ENCODE measurements at regions not wholly inside any gene's neighbourhood (a gene's known extent, or its start where the extent isn't known, plus 50 kb on each side); places are given as distances from the start of the nearest gene placed in this dataset.

DNA sequence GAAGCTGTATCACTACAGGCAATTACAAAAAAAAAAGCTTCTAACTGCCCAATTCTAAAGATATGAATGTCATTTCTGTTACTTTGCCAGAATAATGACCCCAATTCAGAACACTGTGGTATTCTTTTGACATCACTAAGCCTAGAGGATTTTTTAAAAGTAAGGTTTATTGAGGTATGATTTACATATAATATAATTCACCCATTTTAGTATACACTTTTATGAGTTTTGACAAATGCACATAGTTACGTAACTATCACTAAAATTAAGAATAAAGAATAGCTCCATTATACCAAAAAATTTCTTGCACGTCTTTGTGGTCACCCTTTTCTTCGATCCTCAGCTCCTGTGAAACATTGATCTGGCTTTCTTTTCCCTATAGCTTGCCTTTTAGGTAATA lies 74.0 kb upstream of the PLSCR5 start:
- ATAC-seq: no peak
- no peak for DNase-seq
- intact Hi-C loops (cut with DNase I): no loop called here
- TF ChIP-seq, protein P1, sequence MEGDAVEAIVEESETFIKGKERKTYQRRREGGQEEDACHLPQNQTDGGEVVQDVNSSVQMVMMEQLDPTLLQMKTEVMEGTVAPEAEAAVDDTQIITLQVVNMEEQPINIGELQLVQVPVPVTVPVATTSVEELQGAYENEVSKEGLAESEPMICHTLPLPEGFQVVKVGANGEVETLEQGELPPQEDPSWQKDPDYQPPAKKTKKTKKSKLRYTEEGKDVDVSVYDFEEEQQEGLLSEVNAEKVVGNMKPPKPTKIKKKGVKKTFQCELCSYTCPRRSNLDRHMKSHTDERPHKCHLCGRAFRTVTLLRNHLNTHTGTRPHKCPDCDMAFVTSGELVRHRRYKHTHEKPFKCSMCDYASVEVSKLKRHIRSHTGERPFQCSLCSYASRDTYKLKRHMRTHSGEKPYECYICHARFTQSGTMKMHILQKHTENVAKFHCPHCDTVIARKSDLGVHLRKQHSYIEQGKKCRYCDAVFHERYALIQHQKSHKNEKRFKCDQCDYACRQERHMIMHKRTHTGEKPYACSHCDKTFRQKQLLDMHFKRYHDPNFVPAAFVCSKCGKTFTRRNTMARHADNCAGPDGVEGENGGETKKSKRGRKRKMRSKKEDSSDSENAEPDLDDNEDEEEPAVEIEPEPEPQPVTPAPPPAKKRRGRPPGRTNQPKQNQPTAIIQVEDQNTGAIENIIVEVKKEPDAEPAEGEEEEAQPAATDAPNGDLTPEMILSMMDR (IDR thresholded peaks at IDR 0.05): no peak
- Histone ChIP-seq H3K9me3 (no peaks in the 10 kb centered on the region), H3K27ac (no peak overlapping the region), H3K27me3 (ENCODE audit: insufficient read depth in 3 of 3, low read length in 2 of 3) (no peaks in the 10 kb centered on the region), H3K4me3 (no peak overlapping the region), H3K36me3 (ENCODE audit: insufficient read depth in 1 of 2, low read depth in 1 of 2) (no peaks in the 10 kb centered on the region), H3K4me1 (no peaks in the 10 kb centered on the region)
- WGBS, 3 donors: 64 to 79% (median 77%) methylated on average over 3 of the region's 3 CpGs

DNA sequence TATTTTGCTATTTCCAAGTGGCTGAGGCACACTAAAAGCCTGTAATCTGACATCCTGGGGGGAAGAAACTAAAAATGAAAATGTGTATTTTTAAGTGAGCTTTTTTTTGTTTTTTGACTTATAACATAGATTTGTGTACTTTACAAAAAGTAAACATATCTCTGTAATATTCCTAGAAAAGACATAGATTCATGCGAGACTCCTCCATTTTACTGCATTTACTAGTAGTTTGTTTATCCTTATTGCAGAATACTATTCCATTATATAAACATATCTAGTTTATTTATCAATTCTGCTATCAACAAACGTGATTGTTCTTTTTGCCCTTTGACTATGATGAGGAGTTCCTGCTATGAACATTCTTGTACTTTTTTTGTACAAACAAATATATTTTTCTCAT lies 67.8 kb upstream of the PLSCR5 start:
- Histone ChIP-seq H3K4me1 (no peaks in the 10 kb centered on the region), H3K9me3 (no peaks in the 10 kb centered on the region), H3K36me3 (ENCODE audit: insufficient read depth in 1 of 2, low read depth in 1 of 2) (no peaks in the 10 kb centered on the region), H3K27me3 (ENCODE audit: insufficient read depth in 3 of 3, low read length in 2 of 3) (no peaks in the 10 kb centered on the region), H3K4me3 (no peak overlapping the region), H3K27ac (no peak overlapping the region)
- intact Hi-C loops (cut with DNase I): no loop called here
- DNase-seq: no peak
- ATAC-seq: no peak
- TF ChIP-seq, protein P1 (IDR thresholded peaks at IDR 0.05): no peak
- 77 to 86% (median 81%) methylated on average over 2 of the region's 2 CpGs for WGBS, 3 donors

DNA sequence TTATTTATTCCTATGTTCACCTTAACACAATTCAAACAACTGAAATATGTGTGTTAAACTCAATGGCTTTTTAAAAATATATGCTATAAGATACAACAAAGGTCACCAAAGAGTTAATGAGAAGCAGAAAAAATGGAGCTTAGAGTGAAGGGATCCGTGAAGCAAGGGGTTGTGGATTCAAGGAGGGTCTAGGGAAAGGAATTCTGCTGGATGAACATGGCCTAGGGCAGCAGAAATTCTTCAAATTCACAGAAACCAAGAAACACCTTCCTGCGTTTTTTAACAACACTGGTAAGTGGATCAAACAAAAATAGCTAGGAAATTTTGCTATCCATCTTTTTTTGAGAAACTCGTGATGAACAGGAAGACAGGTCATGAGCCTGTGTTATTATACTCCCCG lies 59.3 kb upstream of the PLSCR5 start:
- no peaks in the 10 kb centered on the region for H3K4me1 ChIP-seq
- H3K27me3 ChIP-seq (ENCODE audit: insufficient read depth in 3 of 3, low read length in 2 of 3): no peaks in the 10 kb centered on the region
- WGBS, 3 donors: 49 to 56% (median 52%) methylated on average over 4 of the region's 4 CpGs
- TF ChIP-seq, protein P1 (IDR thresholded peaks at IDR 0.05): no peak
- no peaks in the 10 kb centered on the region for H3K36me3 ChIP-seq (ENCODE audit: insufficient read depth in 1 of 2, low read depth in 1 of 2)
- H3K4me3 ChIP-seq: no peak overlapping the region
- H3K27ac ChIP-seq: no peak overlapping the region
- ATAC-seq (no peak), DNase-seq (no peak)
- no peaks in the 10 kb centered on the region for H3K9me3 ChIP-seq
- intact Hi-C loops (cut with DNase I): no loop called here

DNA sequence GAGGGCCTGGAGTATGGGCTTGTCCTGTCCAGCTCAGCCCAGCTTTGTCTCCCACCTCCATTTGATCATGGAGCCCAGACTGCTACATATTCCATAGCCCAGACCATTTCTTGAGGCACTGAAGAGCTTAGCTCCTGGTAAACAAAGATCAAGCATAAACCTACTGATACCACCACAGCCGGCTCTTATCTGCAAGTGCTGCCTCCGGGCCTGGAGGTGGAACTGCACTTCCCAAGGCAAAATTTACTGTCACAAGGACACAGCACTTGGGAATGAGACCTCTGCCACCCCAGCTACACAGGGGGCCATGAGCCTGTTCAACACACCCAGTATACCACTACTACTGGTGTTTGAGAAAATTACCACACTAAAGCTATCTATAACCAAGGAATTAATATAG lies 53.7 kb upstream of the PLSCR5 start:
- Histone ChIP-seq H3K4me1 (no peaks in the 10 kb centered on the region), H3K27me3 (ENCODE audit: insufficient read depth in 3 of 3, low read length in 2 of 3) (no peaks in the 10 kb centered on the region), H3K9me3 (no peaks in the 10 kb centered on the region), H3K27ac (no peak overlapping the region), H3K36me3 (ENCODE audit: insufficient read depth in 1 of 2, low read depth in 1 of 2) (no peaks in the 10 kb centered on the region), H3K4me3 (no peak overlapping the region)
- 89 to 94% (median 90%) methylated on average over 2 of the region's 2 CpGs for WGBS, 3 donors
- ATAC-seq (no peak), DNase-seq (no peak)
- TF ChIP-seq, protein P1 (IDR thresholded peaks at IDR 0.05): no peak
- intact Hi-C loops (cut with DNase I): no loop called here

DNA sequence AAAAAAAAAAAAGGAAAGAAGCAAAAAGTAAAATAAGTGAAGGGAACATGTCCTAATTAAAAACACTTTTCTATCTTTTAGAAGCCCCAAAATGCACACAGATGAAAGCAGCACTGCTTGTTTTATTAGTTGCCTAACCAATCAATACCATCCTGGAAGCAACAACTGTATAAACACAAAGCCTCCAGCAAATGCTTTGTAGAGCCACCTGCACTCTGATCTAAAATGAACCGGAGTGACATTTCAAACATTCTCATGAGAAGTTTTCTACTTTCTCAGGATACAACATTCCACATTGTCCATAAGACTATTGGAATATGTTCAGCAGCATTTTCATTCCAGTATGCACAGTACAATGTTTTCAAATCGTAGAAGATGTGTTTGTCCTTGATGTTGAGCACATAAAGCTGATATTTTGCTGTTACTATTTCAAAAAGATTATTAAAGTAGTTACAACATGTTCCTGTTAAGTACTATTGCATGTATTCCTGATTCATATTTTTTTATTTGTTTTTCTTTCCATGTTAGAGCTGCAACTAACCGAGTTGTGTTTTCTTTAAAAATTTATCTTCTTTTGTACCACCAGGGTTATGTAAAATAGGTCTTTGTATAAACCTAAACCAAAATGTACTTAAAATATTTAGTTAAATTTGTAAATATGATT lies 50.3 kb upstream of the PLSCR5 start:
- 49 to 52% (median 50%) methylated on average over 3 of the region's 3 CpGs for WGBS, 3 donors
- H3K36me3 ChIP-seq (ENCODE audit: insufficient read depth in 1 of 2, low read depth in 1 of 2): no peaks in the 10 kb centered on the region

More for the DNA sequence above, 50.3 kb upstream of the PLSCR5 start:
- H3K4me1 ChIP-seq: no peaks in the 10 kb centered on the region
- no peak overlapping the region for H3K27ac ChIP-seq
- DNase-seq (no peak), ATAC-seq (no peak)
- intact Hi-C loops (cut with DNase I): no loop called here
- H3K27me3 ChIP-seq (ENCODE audit: insufficient read depth in 3 of 3, low read length in 2 of 3): no peaks in the 10 kb centered on the region
- TF ChIP-seq, protein P1 (IDR thresholded peaks at IDR 0.05): no peak
- H3K9me3 ChIP-seq: no peaks in the 10 kb centered on the region
- H3K4me3 ChIP-seq: no peak overlapping the region

All from psoas muscle (tissue), 7 donors.